ENCODE measurements at regions not wholly inside any gene's neighbourhood (a gene's known extent, or its start where the extent isn't known, plus 50 kb on each side); places are given as distances from the start of the nearest gene placed in this dataset.

DNA sequence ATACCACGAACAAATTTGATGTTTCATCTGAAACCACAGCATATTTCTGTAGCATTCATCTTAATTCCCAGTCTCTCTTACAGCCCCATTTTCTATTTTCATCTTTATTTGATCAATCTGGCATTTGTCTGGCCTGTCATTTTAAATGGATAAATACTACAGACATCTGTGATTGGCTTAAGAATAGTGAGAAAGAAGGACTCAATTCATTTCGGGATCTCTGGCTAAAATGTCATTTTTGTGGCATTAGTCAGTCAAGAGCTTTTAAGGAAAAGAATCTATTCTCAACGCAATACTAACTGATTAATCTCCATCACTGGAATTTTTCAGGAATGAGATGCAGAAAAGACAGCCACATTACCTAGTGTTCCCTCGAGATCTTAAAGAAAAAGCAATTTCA, 585.9 kb downstream of the IRS1 start:
- Histone ChIP-seq H3K4me3 (ENCODE audit: low read depth, low read length) (no peak overlapping the region), H3K27me3 (ENCODE audit: insufficient read depth, low read depth, severe bottlenecking) (no peaks in the 10 kb centered on the region), H3K27ac (no peak overlapping the region), H3K36me3 (no peaks in the 10 kb centered on the region), H3K9me3 (ENCODE audit: severe bottlenecking) (no peaks in the 10 kb centered on the region)
- TF ChIP-seq, protein P1, sequence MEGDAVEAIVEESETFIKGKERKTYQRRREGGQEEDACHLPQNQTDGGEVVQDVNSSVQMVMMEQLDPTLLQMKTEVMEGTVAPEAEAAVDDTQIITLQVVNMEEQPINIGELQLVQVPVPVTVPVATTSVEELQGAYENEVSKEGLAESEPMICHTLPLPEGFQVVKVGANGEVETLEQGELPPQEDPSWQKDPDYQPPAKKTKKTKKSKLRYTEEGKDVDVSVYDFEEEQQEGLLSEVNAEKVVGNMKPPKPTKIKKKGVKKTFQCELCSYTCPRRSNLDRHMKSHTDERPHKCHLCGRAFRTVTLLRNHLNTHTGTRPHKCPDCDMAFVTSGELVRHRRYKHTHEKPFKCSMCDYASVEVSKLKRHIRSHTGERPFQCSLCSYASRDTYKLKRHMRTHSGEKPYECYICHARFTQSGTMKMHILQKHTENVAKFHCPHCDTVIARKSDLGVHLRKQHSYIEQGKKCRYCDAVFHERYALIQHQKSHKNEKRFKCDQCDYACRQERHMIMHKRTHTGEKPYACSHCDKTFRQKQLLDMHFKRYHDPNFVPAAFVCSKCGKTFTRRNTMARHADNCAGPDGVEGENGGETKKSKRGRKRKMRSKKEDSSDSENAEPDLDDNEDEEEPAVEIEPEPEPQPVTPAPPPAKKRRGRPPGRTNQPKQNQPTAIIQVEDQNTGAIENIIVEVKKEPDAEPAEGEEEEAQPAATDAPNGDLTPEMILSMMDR (IDR thresholded peaks at IDR 0.05; ENCODE audit: low read depth, low read length): no peak
- DNase-seq: no peak

DNA sequence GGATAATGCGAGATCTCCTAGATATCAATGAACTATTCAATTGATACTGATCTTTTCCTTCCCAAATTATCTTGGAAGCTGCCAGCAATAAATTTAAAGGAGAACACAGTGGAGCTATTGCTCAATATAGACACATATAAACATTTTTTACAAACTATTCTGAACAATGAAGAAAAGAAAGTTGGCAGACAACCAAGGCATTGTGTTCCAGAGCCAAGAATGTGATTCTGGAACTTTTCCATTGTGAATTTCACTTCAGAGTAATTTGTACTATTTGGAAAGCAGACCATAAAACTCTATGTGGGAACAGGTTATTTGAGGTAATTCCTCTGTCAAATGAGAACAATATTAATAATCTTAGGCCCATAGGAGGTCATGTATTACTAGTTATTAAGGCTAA, 588.2 kb downstream of the IRS1 start:
- H3K4me3 ChIP-seq (ENCODE audit: low read depth, low read length): no peak overlapping the region
- no peaks in the 10 kb centered on the region for H3K36me3 ChIP-seq
- no peaks in the 10 kb centered on the region for H3K27me3 ChIP-seq (ENCODE audit: insufficient read depth, low read depth, severe bottlenecking)
- TF ChIP-seq, protein P1 (IDR thresholded peaks at IDR 0.05; ENCODE audit: low read depth, low read length): no peak
- H3K9me3 ChIP-seq (ENCODE audit: severe bottlenecking): no peaks in the 10 kb centered on the region
- DNase-seq: no peak
- H3K27ac ChIP-seq: no peak overlapping the region

GRCh38 chr2:226208726-226209125, 590.9 kb downstream of the IRS1 start:
- Histone ChIP-seq H3K9me3 (ENCODE audit: severe bottlenecking) (no peaks in the 10 kb centered on the region), H3K36me3 (no peaks in the 10 kb centered on the region), H3K27me3 (ENCODE audit: insufficient read depth, low read depth, severe bottlenecking) (no peaks in the 10 kb centered on the region), H3K27ac (no peak overlapping the region), H3K4me3 (ENCODE audit: low read depth, low read length) (no peak overlapping the region)
- TF ChIP-seq, protein P1 (IDR thresholded peaks at IDR 0.05; ENCODE audit: low read depth, low read length): no peak
- no peak for DNase-seq

GRCh38 chr2:226207671-226208070, 591.9 kb downstream of the IRS1 start:
- Histone ChIP-seq H3K36me3 (no peaks in the 10 kb centered on the region), H3K9me3 (ENCODE audit: severe bottlenecking) (no peaks in the 10 kb centered on the region), H3K4me3 (ENCODE audit: low read depth, low read length) (no peak overlapping the region), H3K27ac (no peak overlapping the region), H3K27me3 (ENCODE audit: insufficient read depth, low read depth, severe bottlenecking) (no peaks in the 10 kb centered on the region)
- TF ChIP-seq, protein P1 (IDR thresholded peaks at IDR 0.05; ENCODE audit: low read depth, low read length): no peak
- no peak for DNase-seq

GRCh38 chr2:226199555-226199954, 600.1 kb downstream of the IRS1 start:
- Histone ChIP-seq H3K9me3 (ENCODE audit: severe bottlenecking) (no peaks in the 10 kb centered on the region), H3K36me3 (no peaks in the 10 kb centered on the region), H3K4me3 (ENCODE audit: low read depth, low read length) (no peak overlapping the region), H3K27me3 (ENCODE audit: insufficient read depth, low read depth, severe bottlenecking) (no peaks in the 10 kb centered on the region), H3K27ac (no peak overlapping the region)
- no peak for DNase-seq
- TF ChIP-seq, protein P1 (IDR thresholded peaks at IDR 0.05; ENCODE audit: low read depth, low read length): no peak

DNA sequence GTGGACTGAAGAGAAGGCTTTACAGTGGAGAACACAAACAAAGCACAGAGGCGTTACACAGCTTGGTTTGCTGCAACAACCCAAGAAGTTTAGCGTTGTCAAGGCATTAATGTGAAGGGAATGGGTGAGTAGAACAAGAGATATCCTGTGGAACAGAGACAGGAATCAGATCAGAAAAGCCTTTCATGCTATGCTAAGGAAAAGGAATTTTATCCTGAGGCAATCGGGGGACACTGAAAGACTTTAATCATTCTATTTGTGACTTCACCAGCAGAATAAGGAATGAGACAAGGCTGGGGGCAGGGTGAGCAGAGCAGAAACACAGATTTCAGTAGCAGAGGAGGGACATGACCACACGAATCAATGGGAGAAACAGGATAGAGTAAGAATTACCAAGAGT, 600.7 kb downstream of the IRS1 start:
- no peak overlapping the region for H3K4me3 ChIP-seq (ENCODE audit: low read depth, low read length)
- no peak for DNase-seq
- no peaks in the 10 kb centered on the region for H3K27me3 ChIP-seq (ENCODE audit: insufficient read depth, low read depth, severe bottlenecking)
- TF ChIP-seq, protein P1 (IDR thresholded peaks at IDR 0.05; ENCODE audit: low read depth, low read length): no peak
- H3K27ac ChIP-seq: no peak overlapping the region
- no peaks in the 10 kb centered on the region for H3K36me3 ChIP-seq
- no peaks in the 10 kb centered on the region for H3K9me3 ChIP-seq (ENCODE audit: severe bottlenecking)

All from WERI-Rb-1 (cell line).